WTC11 (cell line): ENCODE measurements at regions not wholly inside any gene's neighbourhood (a gene's known extent, or its start where the extent isn't known, plus 50 kb on each side); places are given as distances from the start of the nearest gene placed in this dataset.

Experiments
- ATAC-seq: fragments of 200-7000 bp; cut with Tn5 transposase; 2 replicates; pipeline ENCODE4 v1.10.0; 2021; ENCODE audit warnings: mild to moderate bottlenecking, moderate library complexity
- CTCF ChIA-PET: fragments of 300-600 bp; sonication (Branson Sonifier 250); formaldehyde crosslinking; loops from one replicate; lab custom pipeline; 2021; ENCODE audit warnings: antibody characterized with exemption; lab: Charles Lee
- POLR2A ChIA-PET: fragments of 350-600 bp; sonication (Branson Sonifier 250); formaldehyde crosslinking; loops from one replicate; lab custom pipeline; 2021; ENCODE audit warnings: antibody characterized with exemption; lab: Charles Lee
- DNase-seq: peaks from one replicate; pipeline ENCODE4 v3.0.0; 2021; ENCODE audit warnings: low spot score
- H3K27ac Mint-ChIP-seq: 2 replicates; pipeline ENCODE4 v1.8.0; 2021; ENCODE audit warnings: mixed read lengths
- H3K27me3 Mint-ChIP-seq: 2 replicates; pipeline ENCODE4 v1.8.0; 2021; ENCODE audit warnings: low read depth, mild to moderate bottlenecking, moderate library complexity, mixed read lengths
- H3K36me3 Mint-ChIP-seq: 2 replicates; pipeline ENCODE4 v1.8.0; 2021; ENCODE audit warnings: mixed read lengths
- H3K4me1 Mint-ChIP-seq: 2 replicates; pipeline ENCODE4 v1.8.0; 2022; ENCODE audit warnings: mixed read lengths
- H3K4me3 Mint-ChIP-seq: 2 replicates; pipeline ENCODE4 v1.8.0; 2021; ENCODE audit warnings: mild to moderate bottlenecking, moderate library complexity, mixed read lengths
- H3K9me3 Mint-ChIP-seq: 2 replicates; pipeline ENCODE4 v1.8.0; 2021; ENCODE audit warnings: mixed read lengths
- ATF1 ChIP-seq: sonication (generic); formaldehyde crosslinking; IDR thresholded peaks from 2 replicates; pipeline ENCODE4 v1.8.1; 2023; ENCODE audit warnings: mild to moderate bottlenecking, moderate library complexity, missing genetic modification reagents
- CDX4 ChIP-seq: fragments of 250-450 bp; sonication (Bioruptor Pico); IDR thresholded peaks from 2 replicates; pipeline ENCODE4 v1.9.0; 2021; ENCODE audit warnings: moderate library complexity, mild to moderate bottlenecking, inconsistent platforms, borderline replicate concordance
- E2F5 ChIP-seq: sonication (generic); formaldehyde crosslinking; IDR thresholded peaks from 2 replicates; pipeline ENCODE4 v1.8.1; 2022; ENCODE audit warnings: mild to moderate bottlenecking, moderate library complexity, missing genetic modification reagents
- EMX1 ChIP-seq: fragments of 250-450 bp; sonication (Bioruptor Pico); IDR thresholded peaks from 2 replicates; pipeline ENCODE4 v1.8.0; 2021; ENCODE audit warnings: mild to moderate bottlenecking
- ERG ChIP-seq: fragments of 250-450 bp; sonication (Bioruptor Pico); IDR thresholded peaks from 2 replicates; pipeline ENCODE4 v1.8.0; 2021; ENCODE audit warnings: mild to moderate bottlenecking
- GRHL2 ChIP-seq: fragments of 250-450 bp; sonication (Bioruptor Pico); IDR thresholded peaks from 2 replicates; pipeline ENCODE4 v1.8.0; 2022; ENCODE audit warnings: mild to moderate bottlenecking, moderate library complexity; ENCODE audit not compliant: insufficient replicate concordance, severe bottlenecking
- KAT7 ChIP-seq: sonication (generic); formaldehyde crosslinking; IDR thresholded peaks from 2 replicates; pipeline ENCODE4 v1.8.1; 2023; ENCODE audit warnings: missing genetic modification reagents, mild to moderate bottlenecking, borderline replicate concordance
- MXD4 ChIP-seq: fragments of 250-450 bp; sonication (Bioruptor Pico); IDR thresholded peaks from 2 replicates; pipeline ENCODE4 v1.8.0; 2021; ENCODE audit warnings: mild to moderate bottlenecking, moderate library complexity, borderline replicate concordance
- MYBL2 ChIP-seq: sonication (generic); formaldehyde crosslinking; IDR thresholded peaks from 2 replicates; pipeline ENCODE4 v1.8.1; 2023; ENCODE audit warnings: mild to moderate bottlenecking, moderate library complexity, missing genetic modification reagents
- NFYB ChIP-seq: sonication (generic); formaldehyde crosslinking; conservative IDR thresholded peaks from 2 replicates; pipeline ENCODE4 v1.8.0; 2022; ENCODE audit warnings: low read depth, missing genetic modification reagents
- NR1H2 ChIP-seq: sonication (generic); formaldehyde crosslinking; IDR thresholded peaks from 2 replicates; pipeline ENCODE4 v1.9.0; 2021; ENCODE audit warnings: mild to moderate bottlenecking, moderate library complexity, missing genetic modification reagents
- OVOL2 ChIP-seq: fragments of 250-450 bp; sonication (Bioruptor Pico); IDR thresholded peaks from 2 replicates; pipeline ENCODE4 v1.9.0; 2021; ENCODE audit warnings: mild to moderate bottlenecking, borderline replicate concordance
- TEAD1 ChIP-seq: sonication (generic); formaldehyde crosslinking; IDR thresholded peaks from 2 replicates; pipeline ENCODE4 v1.8.0; 2022; ENCODE audit warnings: mild to moderate bottlenecking, missing genetic modification reagents
- ZNF396 ChIP-seq: fragments of 250-450 bp; sonication (Bioruptor Pico); IDR thresholded peaks from 2 replicates; pipeline ENCODE4 v1.8.0; 2021; ENCODE audit warnings: mild to moderate bottlenecking, moderate library complexity, borderline replicate concordance
- ZNF532 ChIP-seq: fragments of 250-450 bp; sonication (Bioruptor Pico); IDR thresholded peaks from 2 replicates; pipeline ENCODE4 v1.9.0; 2021; ENCODE audit warnings: mild to moderate bottlenecking, borderline replicate concordance
- TF ChIP-seq, protein P1 (sequence below): sonication (generic); formaldehyde crosslinking; IDR thresholded peaks from 2 replicates; pipeline ENCODE4 v1.8.0; 2022; ENCODE audit warnings: mild to moderate bottlenecking, missing genetic modification reagents
- TF ChIP-seq, protein P2 (sequence below): sonication (generic); formaldehyde crosslinking; conservative IDR thresholded peaks from 2 replicates; pipeline ENCODE4 v1.8.1; 2023; ENCODE audit warnings: mild to moderate bottlenecking, low read depth, missing genetic modification reagents, moderate library complexity
- TF ChIP-seq, protein P3 (sequence below): fragments of 200-600 bp; IDR thresholded peaks from 2 replicates; pipeline ENCODE4 v1.8.0; 2022; ENCODE audit warnings: antibody characterized with exemption
- TF ChIP-seq, protein P4 (sequence below): fragments of 250-450 bp; sonication (Bioruptor Pico); conservative IDR thresholded peaks from 2 replicates; pipeline ENCODE4 v1.9.0; 2021; ENCODE audit warnings: mild to moderate bottlenecking

- Mint-ChIP-seq H3K4me1 (no peaks in the 10 kb centered on the region), H3K27ac (no peak overlapping the region), H3K4me3 (no peak overlapping the region), H3K36me3 (no peaks in the 10 kb centered on the region), H3K27me3 (no peaks in the 10 kb centered on the region), H3K9me3 (peaks cover 6% of the 10 kb centered on the region)
- no peak for TF ChIP-seq TEAD1 (CRISPR knock-in tag)
- TF ChIP-seq MYBL2 (CRISPR knock-in tag) = no peak
- no peak for TF ChIP-seq OVOL2 (CRISPR knock-in tag)
- DNase-seq (no peak), ATAC-seq (no peak)
- ChIA-PET POLR2A (no interaction called here), CTCF (no interaction called here)
Observed at GRCh38 chr10:24784061-24784460, 60.4 kb upstream of the ARHGAP21 start.

DNA sequence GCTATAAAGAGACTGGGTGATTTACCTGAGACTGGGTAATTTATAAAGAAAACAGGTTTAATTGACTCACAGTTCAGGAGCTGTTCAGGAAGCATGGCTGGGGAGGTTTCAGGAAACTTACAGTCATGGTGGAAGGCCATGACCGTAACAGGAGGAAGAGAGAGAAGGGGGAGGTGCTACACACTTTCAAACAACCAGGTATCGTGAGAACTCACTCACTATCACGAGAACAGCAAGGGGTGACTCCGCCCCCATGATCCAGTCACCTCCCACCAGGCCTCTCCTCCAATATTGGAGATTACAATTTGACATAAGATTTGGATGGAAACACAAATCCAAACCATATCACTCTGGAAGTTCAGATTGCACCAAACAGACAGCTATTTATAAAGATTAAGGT lies 59.8 kb upstream of the ARHGAP21 start:
- H3K36me3 Mint-ChIP-seq = no peaks in the 10 kb centered on the region
- ATAC-seq (no peak), DNase-seq (no peak)
- CTCF ChIA-PET = no interaction called here
- peaks cover 6% of the 10 kb centered on the region for H3K9me3 Mint-ChIP-seq
- H3K27me3 Mint-ChIP-seq = no peaks in the 10 kb centered on the region
- no peak overlapping the region for H3K4me3 Mint-ChIP-seq
- H3K4me1 Mint-ChIP-seq = no peaks in the 10 kb centered on the region
- POLR2A ChIA-PET = no interaction called here
- no peak overlapping the region for H3K27ac Mint-ChIP-seq
- TF ChIP-seq ZNF532 = no peak
- no peak for TF ChIP-seq GRHL2 (CRISPR knock-in tag)
- no peak for TF ChIP-seq CDX4 (CRISPR knock-in tag)
- no peak for TF ChIP-seq NFYB (CRISPR knock-in tag)
- TF ChIP-seq EMX1 (CRISPR knock-in tag) = no peak
- TF ChIP-seq ATF1 = no peak
- TF ChIP-seq, protein P1, sequence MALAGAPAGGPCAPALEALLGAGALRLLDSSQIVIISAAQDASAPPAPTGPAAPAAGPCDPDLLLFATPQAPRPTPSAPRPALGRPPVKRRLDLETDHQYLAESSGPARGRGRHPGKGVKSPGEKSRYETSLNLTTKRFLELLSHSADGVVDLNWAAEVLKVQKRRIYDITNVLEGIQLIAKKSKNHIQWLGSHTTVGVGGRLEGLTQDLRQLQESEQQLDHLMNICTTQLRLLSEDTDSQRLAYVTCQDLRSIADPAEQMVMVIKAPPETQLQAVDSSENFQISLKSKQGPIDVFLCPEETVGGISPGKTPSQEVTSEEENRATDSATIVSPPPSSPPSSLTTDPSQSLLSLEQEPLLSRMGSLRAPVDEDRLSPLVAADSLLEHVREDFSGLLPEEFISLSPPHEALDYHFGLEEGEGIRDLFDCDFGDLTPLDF (CRISPR knock-in tag) = no peak
- no peak for TF ChIP-seq NR1H2 (CRISPR knock-in tag)
- TF ChIP-seq E2F5 (CRISPR knock-in tag) = no peak
- TF ChIP-seq TEAD1 (CRISPR knock-in tag) = no peak
- no peak for TF ChIP-seq KAT7
- TF ChIP-seq ZNF396 = no peak
- no peak for TF ChIP-seq OVOL2 (CRISPR knock-in tag)
- TF ChIP-seq, protein P2, sequence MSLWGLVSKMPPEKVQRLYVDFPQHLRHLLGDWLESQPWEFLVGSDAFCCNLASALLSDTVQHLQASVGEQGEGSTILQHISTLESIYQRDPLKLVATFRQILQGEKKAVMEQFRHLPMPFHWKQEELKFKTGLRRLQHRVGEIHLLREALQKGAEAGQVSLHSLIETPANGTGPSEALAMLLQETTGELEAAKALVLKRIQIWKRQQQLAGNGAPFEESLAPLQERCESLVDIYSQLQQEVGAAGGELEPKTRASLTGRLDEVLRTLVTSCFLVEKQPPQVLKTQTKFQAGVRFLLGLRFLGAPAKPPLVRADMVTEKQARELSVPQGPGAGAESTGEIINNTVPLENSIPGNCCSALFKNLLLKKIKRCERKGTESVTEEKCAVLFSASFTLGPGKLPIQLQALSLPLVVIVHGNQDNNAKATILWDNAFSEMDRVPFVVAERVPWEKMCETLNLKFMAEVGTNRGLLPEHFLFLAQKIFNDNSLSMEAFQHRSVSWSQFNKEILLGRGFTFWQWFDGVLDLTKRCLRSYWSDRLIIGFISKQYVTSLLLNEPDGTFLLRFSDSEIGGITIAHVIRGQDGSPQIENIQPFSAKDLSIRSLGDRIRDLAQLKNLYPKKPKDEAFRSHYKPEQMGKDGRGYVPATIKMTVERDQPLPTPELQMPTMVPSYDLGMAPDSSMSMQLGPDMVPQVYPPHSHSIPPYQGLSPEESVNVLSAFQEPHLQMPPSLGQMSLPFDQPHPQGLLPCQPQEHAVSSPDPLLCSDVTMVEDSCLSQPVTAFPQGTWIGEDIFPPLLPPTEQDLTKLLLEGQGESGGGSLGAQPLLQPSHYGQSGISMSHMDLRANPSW = no peak
- TF ChIP-seq, protein P3, sequence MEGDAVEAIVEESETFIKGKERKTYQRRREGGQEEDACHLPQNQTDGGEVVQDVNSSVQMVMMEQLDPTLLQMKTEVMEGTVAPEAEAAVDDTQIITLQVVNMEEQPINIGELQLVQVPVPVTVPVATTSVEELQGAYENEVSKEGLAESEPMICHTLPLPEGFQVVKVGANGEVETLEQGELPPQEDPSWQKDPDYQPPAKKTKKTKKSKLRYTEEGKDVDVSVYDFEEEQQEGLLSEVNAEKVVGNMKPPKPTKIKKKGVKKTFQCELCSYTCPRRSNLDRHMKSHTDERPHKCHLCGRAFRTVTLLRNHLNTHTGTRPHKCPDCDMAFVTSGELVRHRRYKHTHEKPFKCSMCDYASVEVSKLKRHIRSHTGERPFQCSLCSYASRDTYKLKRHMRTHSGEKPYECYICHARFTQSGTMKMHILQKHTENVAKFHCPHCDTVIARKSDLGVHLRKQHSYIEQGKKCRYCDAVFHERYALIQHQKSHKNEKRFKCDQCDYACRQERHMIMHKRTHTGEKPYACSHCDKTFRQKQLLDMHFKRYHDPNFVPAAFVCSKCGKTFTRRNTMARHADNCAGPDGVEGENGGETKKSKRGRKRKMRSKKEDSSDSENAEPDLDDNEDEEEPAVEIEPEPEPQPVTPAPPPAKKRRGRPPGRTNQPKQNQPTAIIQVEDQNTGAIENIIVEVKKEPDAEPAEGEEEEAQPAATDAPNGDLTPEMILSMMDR = no peak
- TF ChIP-seq ERG (CRISPR knock-in tag) = no peak
- no peak for TF ChIP-seq MXD4
- TF ChIP-seq, protein P4, sequence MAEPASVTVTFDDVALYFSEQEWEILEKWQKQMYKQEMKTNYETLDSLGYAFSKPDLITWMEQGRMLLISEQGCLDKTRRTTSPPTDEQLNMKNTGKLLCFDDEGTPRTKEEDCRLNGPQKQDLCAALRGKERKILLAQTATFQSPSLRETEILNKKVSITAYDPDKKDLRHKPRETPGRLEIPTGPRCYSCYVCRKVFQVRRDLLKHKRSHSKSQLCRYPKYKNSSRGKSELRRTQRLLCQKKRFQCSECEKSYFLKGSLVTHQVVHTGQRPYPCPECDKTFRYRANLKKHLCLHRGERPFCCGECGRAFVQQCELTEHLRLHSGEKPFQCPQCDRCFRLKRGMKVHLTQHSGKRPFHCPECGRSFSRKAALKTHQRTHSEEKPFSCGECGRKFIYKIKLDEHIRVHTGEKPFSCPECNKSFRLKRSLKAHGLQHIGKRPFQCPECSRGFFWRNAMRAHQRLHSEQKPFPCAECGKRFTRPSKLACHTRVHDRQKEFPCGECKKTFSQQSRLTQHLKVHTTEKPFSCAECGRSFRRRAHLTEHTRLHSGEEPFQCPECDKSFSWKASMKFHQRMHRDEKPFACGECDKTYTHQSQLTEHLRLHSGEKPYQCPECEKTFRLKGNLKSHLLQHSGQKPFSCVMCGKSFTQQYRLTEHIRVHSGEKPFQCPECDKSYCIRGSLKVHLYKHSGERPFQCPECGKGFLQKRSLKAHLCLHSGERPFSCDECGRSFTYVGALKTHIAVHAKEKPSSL (CRISPR knock-in tag) = no peak
